ENCODE measurements at regions not wholly inside any gene's neighbourhood (a gene's known extent, or its start where the extent isn't known, plus 50 kb on each side); places are given as distances from the start of the nearest gene placed in this dataset.
"Not testable (repeated sequence)": the region's sequence is repeated elsewhere in the genome, so short reads cannot be mapped to it uniquely, and the experiment has no call there.

DNA sequence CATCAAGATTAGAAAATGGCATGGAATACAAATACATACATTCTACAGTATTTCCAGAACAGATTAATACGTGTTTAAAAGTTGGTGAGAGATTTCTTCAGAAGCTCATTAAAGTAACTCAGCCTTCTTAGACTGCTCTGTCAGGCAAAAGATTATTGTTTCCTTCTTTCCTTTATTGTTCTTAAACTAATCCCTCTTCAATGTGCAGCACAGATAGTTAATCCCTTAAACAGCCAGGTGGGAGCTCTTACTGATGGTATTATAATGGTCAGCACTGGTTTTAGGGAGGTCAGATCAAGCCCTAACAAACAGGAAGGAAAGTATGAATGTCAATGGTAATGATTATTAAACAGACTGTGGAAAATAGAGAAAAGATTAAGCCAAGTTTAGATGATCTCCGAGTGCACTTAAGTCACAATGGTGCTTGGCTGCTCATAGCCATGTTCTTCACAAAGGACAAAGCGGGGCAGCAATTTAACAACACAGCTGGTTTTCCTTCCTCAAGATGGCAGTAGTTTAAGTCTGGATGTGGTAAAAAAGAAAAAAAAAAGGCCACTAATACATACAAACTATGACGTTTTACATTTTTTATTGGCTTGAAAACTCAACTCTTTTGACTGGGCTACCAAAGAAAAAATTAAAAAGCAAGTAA, 992.6 kb downstream of the PCDH9 start:
- ChIA-PET CTCF (no interaction called here), POLR2A (no interaction called here)

- ChIA-PET CTCF (no interaction called here), POLR2A (no interaction called here)
Measured at GRCh38 chr13:66234159-66234558, 996.0 kb downstream of the PCDH9 start.

DNA sequence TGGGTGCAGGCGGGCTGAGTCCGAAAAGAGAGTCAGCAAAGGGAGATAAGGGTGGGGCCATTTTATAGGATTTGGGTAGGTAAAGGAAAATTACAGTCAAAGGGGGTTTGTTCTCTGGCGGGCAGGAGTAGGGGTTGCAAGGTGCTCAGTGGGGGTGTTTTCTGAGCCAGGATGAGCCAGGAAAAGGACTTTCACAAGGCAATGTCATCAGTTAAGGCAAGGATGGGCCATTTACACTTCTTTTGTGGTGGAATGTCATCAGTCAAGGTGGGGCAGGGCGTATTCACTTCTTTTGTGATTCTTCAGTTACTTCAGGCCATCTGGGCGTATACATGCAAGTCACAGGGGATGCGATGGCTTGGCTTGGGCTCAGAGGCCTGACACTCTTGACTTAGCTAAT, 998.2 kb downstream of the PCDH9 start:
- POLR2A ChIA-PET, CTCF ChIA-PET: not testable (repeated sequence)

GRCh38 chr13:66225072-66225471, 1005.1 kb downstream of the PCDH9 start:
- ChIA-PET CTCF (no interaction called here), POLR2A (no interaction called here)

- CTCF ChIA-PET, result no interaction called here
Measured at GRCh38 chr13:66224663-66225062, 1005.5 kb downstream of the PCDH9 start.

GRCh38 chr13:66222926-66223325, 1007.2 kb downstream of the PCDH9 start:
- CTCF ChIA-PET, result no interaction called here
- POLR2A ChIA-PET, result no interaction called here

More at GRCh38 chr13:66224663-66225062, 1005.5 kb downstream of the PCDH9 start:
- POLR2A ChIA-PET, result no interaction called here

DNA sequence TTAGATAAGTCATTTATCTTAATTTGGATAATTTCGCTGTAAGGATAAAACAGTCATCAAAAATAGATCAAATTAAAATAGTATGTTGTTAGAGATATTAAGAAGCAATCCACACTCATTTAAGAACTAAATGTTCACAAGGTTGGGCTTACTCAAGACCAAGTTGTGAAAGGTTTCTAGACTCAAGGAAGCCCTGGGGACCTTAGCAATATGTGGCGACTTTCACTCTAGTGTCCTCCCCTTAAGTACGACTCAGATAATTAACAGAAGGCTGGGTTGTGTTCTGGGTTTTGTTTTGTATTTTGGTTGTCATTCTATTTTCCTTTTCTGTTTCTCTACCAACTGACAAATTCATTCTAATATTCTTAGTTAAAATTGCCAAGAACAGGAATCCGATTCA, 1008.0 kb downstream of the PCDH9 start:
- ChIA-PET POLR2A (no interaction called here), CTCF (no interaction called here)

DNA sequence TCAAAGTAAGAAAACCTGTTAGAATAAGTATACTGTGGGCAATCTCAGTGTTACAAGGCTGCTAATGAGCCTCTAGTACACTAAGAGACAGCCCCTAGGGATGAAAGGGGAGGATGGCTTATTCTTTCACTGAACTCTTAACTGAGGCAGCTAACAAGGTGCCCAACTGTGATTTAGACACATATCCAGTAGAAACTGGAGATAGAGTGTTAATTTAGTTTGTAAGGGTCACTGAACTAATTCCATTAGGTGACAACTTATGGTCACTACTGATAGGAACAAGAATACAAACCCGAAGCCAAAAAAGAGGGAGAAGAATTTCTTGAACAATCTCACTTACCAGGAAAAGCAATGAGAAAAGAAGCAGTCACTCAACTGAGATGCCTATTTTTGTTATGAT, 1010.6 kb downstream of the PCDH9 start:
- POLR2A ChIA-PET, result no interaction called here

GRCh38 chr13:66218583-66218982, 1011.6 kb downstream of the PCDH9 start:
- POLR2A ChIA-PET, result no interaction called here
- CTCF ChIA-PET, result no interaction called here

More for the DNA sequence above, 1010.6 kb downstream of the PCDH9 start:
- CTCF ChIA-PET, result no interaction called here

DNA sequence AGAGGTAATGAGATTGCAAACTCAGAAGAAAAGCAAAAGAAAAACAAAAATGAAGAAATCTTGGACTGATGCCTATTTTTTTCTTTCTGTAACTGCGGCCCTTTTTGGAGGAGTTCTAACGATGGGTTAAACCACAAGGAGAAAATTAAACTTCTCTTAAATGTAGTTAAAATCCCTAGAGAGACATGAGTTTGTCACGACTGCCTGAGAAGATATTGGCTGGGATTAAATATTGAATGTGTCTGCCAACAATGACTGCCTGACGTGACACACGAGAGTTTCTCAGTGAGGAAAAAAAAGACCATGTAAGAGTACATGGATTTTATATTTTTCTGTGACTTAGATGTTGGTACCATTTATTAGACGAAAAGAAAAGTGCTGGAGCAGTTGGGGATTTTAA, 1013.4 kb downstream of the PCDH9 start:
- ChIA-PET CTCF (no interaction called here), POLR2A (no interaction called here)

- POLR2A ChIA-PET, result no interaction called here
- CTCF ChIA-PET, result no interaction called here
Measured at GRCh38 chr13:66214467-66214866, 1015.7 kb downstream of the PCDH9 start.

GRCh38 chr13:66212511-66212910, 1017.6 kb downstream of the PCDH9 start:
- ChIA-PET CTCF (no interaction called here), POLR2A (no interaction called here)

- CTCF ChIA-PET, result no interaction called here
- POLR2A ChIA-PET, result no interaction called here
Measured at GRCh38 chr13:66210677-66211076, 1019.5 kb downstream of the PCDH9 start.

- ChIA-PET POLR2A (no interaction called here), CTCF (no interaction called here)
Measured at GRCh38 chr13:66208589-66208988, 1021.5 kb downstream of the PCDH9 start.

DNA sequence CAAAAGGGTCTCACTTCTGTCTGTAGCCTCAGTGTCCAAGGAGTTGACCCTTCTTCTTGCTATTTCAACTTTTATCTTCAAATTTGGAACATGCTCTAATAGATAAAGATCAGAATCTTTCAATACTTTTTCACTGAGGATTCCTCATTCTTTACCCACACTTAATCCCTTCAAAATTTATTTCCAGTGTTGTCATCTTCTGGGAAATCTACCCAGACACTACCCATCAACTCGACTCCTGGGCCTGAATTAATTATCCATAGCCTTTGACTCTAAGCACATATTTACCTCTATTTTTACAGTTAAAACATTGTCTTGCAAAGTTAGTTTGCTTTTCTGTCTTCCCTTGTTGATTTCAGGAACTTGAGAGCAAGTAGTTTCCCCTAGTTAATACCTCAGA, 1022.5 kb downstream of the PCDH9 start:
- CTCF ChIA-PET, result no interaction called here
- POLR2A ChIA-PET, result no interaction called here

- POLR2A ChIA-PET, result no interaction called here
- CTCF ChIA-PET, result no interaction called here
Measured at GRCh38 chr13:66205807-66206206, 1024.3 kb downstream of the PCDH9 start.

GRCh38 chr13:66200555-66200954, 1029.6 kb downstream of the PCDH9 start:
- ChIA-PET POLR2A (no interaction called here), CTCF (no interaction called here)

- ChIA-PET CTCF (no interaction called here), POLR2A (no interaction called here)
Measured at GRCh38 chr13:66195238-66195637, 1034.9 kb downstream of the PCDH9 start.

GRCh38 chr13:66189986-66190385, 1040.2 kb downstream of the PCDH9 start:
- CTCF ChIA-PET, result no interaction called here
- POLR2A ChIA-PET, result no interaction called here

- ChIA-PET CTCF (no interaction called here), POLR2A (no interaction called here)
Measured at GRCh38 chr13:66180836-66181235, 1049.3 kb downstream of the PCDH9 start.

GRCh38 chr13:66171920-66172319, 1058.2 kb downstream of the PCDH9 start:
- POLR2A ChIA-PET, result no interaction called here
- CTCF ChIA-PET, result no interaction called here

GRCh38 chr13:66162470-66162869, 1067.7 kb downstream of the PCDH9 start:
- POLR2A ChIA-PET, result no interaction called here
- CTCF ChIA-PET, result no interaction called here

DNA sequence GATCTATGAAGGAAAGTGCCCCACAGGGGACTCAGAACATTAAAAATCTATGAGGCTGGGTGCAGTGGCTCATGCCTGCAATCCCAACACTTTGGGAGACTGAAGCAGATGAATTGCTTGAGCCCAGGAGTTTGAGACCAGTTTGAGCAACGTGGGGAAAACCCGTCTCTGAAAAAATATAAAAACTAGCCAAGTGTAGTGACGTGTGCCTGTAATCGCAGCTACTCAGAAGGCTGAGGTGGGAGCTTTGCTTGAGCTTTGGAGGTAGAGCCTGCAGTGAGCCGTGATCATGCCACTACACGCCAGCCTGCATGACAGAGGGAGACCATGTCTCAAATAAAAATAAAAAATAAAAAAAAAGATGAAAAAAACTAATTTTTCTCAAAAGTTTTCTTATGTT, 1070.6 kb downstream of the PCDH9 start:
- CTCF ChIA-PET, result no interaction called here
- POLR2A ChIA-PET, result no interaction called here

Measured in activated CD8-positive, alpha-beta memory T cell treated with anti-CD3 and anti-CD28 coated beads for 36 hours (primary cell).